OCI-LY7 (cell line): ENCODE measurements at regions not wholly inside any gene's neighbourhood (a gene's known extent, or its start where the extent isn't known, plus 50 kb on each side); places are given as distances from the start of the nearest gene placed in this dataset.

ENCODE experiments used
- EZH2phosphoT487 ChIP-seq: fragments of 200-600 bp; sonication (generic); IDR thresholded peaks from 2 replicates; pipeline ENCODE4 v1.6.1; 2018; ENCODE audit warnings: low read depth, borderline replicate concordance, mild to moderate bottlenecking, mixed run types, antibody characterized with exemption, low read length, moderate library complexity, mixed read lengths
- TF ChIP-seq, protein P1 (sequence below): fragments of 200-600 bp; sonication (generic); conservative IDR thresholded peaks from 2 replicates; pipeline ENCODE4 v1.5.1; 2014; ENCODE audit warnings: mild to moderate bottlenecking, antibody characterized with exemption, low read length, moderate library complexity, mixed read lengths

- TF ChIP-seq, protein P1, sequence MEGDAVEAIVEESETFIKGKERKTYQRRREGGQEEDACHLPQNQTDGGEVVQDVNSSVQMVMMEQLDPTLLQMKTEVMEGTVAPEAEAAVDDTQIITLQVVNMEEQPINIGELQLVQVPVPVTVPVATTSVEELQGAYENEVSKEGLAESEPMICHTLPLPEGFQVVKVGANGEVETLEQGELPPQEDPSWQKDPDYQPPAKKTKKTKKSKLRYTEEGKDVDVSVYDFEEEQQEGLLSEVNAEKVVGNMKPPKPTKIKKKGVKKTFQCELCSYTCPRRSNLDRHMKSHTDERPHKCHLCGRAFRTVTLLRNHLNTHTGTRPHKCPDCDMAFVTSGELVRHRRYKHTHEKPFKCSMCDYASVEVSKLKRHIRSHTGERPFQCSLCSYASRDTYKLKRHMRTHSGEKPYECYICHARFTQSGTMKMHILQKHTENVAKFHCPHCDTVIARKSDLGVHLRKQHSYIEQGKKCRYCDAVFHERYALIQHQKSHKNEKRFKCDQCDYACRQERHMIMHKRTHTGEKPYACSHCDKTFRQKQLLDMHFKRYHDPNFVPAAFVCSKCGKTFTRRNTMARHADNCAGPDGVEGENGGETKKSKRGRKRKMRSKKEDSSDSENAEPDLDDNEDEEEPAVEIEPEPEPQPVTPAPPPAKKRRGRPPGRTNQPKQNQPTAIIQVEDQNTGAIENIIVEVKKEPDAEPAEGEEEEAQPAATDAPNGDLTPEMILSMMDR, result no peak
- no peak for TF ChIP-seq EZH2phosphoT487
These were observed 119.3 kb upstream of the GYPC start for GRCh38 chr2:126536605-126537200.
